SKM-1 treated with dmso at 0.1 percent for 144 hours (cell line): ENCODE measurements at regions not wholly inside any gene's neighbourhood (a gene's known extent, or its start where the extent isn't known, plus 50 kb on each side); places are given as distances from the start of the nearest gene placed in this dataset.
"Not testable (repeated sequence)": the region's sequence is repeated elsewhere in the genome, so short reads cannot be mapped to it uniquely, and the experiment has no call there.

Source experiments
- DNase-seq: peaks from one replicate; lab custom pipeline; 2025; ENCODE audit not compliant: unreplicated experiment; lab: John Stamatoyannopoulos, UW

DNA sequence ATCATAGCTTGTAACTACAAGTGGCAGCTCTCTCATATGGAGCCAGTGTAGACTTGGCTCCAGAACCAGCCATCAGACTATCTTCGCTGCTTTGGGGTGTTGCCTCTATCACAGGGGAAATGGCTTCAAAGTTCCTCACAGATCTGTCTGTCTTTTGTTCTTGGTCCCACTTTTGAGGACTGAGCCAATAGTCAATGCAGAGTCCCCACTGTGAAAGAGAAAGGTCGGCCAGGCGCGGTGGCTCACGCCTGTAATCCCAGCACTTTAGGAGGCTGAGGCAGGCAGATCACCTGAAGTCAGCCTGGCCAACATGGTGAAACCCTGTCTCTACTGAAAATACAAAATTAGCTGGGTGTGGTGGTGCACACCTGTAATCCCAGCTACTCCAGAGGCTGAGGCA is 86.9 kb upstream of the FZD7 start:
- not testable (repeated sequence) for DNase-seq

DNA sequence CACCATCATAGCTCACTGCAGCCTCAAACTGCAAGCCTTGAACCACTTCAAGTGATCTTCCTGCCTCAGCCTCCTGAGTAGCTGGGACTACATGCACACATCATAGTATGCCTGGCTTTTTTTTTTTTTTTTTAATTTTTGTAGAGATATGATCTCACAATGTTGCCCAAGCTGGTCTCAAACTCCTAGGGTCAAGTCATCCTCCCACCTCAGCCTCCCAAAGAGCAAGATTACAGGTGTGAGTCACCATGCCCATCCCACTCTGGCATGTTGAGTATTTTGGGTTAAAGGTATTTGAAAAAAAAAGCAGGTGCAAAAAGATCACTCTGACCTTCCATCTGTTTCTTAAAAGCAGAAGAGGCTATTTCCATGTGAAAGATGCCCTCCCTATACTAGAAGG is 86.4 kb upstream of the FZD7 start:
- DNase-seq: no peak

DNA sequence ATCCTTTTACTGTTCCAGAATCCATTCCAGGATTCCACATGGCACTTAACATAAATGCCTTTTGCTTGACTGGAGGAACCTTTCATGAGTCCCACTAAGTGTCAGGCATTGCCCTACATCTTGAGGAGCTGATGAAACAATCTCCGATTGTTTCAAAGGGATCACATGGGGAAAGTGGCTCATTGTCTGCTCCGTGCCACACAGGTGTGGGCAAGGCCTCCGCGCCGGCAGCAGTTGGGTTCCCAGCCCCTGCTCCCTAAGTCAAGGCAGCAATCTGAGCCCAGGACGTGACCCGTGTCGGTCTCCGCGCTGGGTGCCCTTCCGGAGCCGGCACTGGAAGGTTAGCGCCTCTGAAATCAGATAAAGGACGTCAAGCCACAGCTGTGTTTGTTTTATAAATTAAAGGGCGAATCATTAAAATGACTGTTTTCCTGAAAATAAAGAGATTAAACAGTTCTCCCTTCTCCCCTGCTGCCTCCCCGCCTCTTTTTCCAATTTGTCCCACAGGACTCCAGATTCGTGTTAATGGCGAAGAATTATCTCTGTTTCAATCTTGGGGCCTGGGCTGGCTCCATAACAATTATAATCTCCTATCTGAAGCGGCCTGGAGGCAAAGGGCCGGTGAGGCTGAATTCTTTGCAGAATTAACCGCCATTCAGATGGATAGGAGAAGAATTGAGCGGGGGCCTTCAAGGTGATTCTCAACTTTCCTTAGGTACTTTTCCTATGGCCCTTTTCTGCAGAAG is 84.3 kb upstream of the FZD7 start:
- no peak for DNase-seq

DNA sequence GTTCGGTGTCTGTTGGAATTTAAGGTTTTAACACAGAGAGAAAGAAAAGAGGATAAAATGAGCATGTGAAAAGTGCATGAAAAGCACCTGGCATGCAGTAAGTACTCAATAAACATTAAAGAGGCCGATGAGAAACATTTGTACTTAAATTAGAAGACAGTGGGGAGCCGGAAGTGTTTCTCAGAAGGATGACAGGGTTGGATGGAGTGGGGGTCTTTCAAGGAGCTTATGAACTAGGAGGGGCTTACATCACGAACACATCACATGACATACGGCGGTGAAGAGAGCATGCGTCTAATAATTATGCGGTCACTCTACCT is 83.8 kb upstream of the FZD7 start:
- no peak for DNase-seq

DNA sequence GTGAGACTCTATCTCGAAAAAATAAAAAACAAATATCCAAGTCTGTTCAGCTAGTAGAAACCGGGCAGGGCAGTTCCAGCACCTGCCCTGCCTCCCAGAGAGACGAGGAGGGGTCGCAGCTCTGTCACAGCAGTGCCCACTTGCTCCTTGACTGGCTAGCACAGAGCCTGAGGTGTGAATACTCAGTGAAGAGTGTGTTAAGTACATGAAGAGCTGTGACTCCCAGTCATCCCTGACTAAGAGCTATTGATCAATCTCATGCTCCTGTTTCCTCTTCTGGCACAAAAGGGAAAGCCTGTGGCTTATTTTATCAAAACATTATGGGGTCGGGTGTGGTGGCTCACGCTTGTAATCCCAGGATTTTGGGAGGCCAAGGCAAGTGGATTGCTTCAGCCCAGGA is 83.0 kb upstream of the FZD7 start:
- DNase-seq: no peak

DNA sequence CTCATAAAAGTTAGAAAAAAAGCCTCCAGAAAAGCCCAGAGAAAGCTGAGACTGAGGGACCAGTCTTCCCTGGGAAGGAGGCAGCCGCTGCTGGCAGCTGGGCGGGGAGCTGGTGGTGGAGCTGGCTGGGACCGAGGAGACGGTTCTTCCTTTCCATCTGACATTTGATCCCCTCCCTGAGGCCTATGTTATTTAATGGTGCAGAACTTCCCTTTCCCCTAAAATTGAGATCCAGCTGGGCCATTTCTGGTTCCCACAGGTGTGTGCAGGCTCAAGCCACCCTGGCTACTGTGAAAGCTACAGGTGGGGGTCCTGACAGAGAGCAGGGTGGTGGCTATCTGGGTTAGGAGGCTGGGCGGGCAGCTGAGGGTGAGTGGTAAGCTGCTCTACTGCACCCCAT is 81.5 kb upstream of the FZD7 start:
- DNase-seq: no peak

DNA sequence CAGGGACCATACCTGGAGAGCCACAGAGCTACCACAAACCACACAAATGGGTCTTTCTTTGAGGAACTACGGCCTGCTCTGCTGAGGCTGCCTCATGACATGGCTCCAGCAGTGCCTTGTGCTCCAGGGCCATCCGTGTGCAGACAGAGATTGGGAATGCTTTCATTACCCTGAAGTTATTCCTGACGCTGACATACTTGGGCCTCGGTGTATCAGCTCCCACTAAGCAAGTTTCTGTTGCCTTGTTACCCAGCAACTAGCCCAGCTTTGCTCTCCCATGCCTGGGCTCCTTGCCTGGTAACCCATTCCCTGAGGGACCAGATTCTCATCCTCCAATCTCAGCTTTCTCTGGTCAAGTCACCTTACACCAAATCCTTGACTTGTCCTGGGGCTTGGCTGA is 80.3 kb upstream of the FZD7 start:
- DNase-seq: no peak

DNA sequence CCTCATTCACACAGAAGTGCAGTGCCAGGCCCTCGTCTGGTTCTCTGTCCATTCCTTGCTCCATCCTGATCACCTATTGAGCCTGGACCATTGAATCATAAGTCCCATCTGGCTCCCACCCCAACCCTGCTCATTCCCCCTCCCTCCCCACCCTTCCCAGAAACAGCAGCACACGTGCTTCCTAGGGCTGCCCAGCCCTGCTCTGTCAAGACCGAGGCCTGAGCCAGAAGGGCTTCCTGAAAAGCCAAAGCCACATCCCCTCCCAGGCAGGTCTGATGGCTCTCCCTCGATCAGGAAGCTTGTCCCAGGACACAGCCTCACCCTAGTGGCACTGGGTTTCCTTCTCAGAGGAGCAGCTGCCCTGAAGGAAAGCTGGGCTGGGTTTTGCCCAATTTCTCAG is 79.8 kb upstream of the FZD7 start:
- no peak for DNase-seq

DNA sequence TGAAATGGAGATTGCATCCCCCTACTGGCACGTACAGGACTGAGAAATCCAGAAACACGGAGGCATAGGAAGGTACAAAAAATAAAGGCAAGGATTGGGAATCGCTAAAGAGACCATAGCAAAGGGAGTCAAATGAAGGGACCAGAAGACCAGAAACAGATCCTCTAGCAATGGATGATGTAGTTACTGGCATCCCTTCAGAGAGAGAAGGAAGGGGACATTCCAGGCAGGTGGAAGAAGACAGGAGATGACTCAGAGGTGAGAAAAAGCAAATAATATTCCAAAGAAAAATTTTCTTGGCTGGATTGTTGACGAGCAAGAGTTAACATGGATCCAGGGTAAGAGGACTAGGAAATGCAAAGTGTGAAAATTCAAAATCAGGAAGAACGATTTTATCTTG is 78.4 kb upstream of the FZD7 start:
- DNase-seq: no peak

DNA sequence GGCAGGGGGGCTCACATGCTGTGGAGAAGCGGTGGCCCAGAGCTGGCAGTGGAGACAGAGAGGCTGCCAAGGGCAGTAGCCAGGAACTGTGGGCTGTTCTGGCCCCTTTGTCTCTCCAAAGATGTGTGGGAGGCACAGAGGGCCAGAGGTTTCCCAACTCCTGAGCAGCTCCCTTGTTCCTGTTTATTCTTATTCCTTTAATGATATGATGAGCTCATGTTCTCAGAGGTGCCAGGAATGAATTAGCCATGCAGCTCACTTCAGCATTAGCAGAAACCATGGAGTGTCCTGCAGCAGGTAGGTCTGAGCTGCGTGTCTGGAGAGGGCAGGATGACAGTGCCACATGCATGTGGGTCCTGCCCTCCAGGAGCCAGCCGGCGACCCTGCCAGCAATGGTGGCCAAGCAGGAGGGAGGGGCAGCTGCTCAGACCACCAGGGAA is 77.9 kb upstream of the FZD7 start:
- DNase-seq: peak; percentile 14

DNA sequence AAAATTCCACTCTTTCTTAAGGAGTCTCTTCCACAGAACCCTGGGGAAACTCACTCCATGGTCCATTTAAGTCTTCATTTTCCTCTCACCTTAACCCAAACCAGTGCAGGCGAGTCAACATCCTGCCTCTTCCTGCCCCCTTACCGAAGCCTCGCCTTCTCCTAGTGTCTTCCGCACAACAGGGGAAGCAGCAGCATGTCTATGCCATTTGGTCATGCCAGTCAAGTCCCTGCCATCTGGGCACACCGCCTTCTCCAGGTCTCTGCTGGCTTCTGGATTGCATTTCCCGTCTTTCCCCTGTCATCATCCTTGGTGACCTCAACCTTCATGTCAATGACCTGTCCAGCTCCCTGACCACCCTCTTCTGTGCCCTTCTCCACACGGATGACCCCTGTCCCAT is 77.3 kb upstream of the FZD7 start:
- DNase-seq: no peak

DNA sequence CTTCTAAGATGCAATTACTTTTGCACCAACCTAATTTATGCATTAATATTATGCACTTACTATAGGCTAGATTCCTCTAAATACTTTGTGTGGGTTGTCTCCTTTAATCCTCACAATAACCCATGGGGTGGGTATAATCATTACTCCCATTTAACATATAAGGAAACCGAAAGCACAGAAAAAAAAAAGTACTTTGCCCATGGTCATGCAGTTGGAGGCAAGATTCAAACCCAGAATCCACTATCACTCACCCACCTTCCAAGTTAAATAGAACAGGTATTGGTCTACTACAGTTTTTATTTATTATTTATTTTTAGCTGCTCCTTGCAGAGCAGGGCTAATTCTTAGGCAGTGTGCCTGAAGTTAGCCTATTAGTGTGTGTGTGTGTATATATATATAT is 76.6 kb upstream of the FZD7 start:
- no peak for DNase-seq

DNA sequence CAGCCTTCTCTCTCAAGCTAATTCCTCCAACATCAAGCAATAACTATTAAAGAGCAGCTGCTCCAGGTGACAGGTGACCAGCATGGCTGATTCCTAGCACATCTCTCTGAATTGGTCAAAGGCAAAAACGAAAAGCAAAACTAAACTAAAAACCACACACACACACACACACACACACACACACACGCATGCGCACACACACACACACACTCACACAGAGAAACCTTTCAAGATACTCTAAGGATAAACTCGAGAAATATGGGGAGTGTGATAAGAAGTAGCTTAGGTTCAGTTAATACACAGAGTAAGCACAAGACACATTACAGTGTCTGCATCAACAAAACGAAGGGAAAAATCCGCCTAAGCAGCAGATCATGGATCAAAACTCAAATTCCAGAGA is 74.5 kb upstream of the FZD7 start:
- DNase-seq: no peak

DNA sequence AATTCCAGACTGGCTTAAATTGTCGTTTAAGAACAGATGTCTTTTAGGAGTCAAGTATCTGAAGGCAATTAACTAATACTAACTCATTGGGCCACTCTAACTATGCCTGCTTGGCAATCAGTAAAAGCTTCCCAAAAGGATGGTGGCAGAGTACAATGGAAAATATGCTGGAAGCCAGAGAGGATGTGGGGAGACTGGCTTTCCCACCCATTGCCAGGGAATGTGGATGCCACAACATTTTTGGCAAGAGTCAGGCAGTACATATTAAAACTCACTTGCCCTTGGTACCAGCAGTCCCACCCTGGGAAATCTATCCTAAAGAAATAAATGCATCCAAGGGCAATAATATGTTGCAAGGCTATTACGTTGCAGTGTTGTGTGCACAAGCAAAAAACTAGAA is 74.0 kb upstream of the FZD7 start:
- DNase-seq: no peak

DNA sequence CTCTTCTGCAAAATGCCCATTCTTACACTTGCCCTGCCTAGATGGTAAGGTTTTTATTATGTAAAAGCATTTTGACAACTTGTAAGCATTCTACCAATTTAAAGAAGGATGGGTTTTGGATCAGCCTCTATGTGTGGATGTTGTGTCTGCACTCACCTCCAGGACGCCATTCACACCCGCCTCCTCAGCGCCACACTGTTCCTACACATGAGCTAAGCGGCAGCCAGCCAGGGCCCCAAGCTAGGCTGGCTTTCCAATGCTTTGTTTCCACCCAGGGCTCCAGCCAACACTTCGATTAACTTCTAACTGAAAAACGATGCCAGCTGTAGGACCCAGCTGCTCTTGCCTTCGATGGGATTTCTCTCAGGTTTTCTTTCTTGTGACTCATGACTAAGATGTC is 73.3 kb upstream of the FZD7 start:
- DNase-seq: no peak

DNA sequence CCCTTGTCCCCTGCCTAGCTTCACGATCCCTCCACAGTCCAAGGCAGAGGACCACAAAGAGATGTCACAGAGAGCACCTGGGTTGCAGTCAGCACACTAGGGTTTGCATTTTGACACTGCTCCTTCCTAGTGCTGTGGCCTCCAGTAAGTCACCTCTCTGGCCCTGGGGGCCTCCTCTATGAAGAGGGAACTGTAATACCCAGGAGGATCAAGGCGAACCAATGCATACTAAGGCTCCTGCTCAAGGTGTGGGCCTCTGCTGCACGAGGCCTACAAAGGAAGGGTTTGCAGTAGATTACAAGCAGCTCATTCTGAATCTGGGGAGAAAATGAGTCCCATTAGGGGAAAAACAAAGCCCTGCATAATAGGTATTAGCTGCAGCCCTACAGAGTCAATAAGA is 72.3 kb upstream of the FZD7 start:
- DNase-seq: no peak

DNA sequence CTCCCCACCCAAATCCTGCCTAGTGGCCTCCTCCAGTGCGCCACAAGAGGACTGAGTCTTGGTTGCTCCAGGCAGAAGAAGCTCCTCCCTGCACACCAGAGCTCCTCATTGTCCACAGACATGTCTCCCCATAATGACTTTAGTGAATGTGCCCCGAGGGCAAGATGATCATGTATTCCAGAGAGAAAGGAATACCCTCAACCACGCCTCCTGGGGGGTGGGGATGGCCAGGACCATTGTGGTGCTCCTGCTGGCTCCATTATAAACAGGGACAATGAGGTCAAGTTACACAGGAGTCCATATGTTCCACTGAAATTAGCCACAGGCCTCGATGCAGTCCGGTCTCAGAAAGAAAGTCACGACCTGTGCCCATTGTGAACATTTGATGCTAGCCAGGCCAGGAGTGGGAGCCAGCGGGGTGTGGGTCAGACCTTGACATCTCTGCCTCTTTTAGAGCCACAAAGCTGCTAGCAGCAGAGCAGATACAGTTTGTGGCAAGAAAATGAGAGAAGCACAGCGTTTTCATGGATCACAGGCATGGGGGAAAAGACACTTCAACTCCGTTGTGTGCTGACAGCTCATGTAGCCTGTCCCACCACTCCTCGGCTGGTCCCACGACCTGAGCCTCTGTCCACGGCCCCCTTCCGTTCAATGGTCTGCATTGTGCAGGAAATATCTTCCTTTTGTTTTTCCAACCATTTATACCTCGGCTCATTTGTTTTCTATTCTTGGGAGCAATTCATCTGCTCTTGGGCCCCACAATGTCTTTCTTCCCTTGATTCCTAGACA is 70.7 kb upstream of the FZD7 start:
- no peak for DNase-seq

DNA sequence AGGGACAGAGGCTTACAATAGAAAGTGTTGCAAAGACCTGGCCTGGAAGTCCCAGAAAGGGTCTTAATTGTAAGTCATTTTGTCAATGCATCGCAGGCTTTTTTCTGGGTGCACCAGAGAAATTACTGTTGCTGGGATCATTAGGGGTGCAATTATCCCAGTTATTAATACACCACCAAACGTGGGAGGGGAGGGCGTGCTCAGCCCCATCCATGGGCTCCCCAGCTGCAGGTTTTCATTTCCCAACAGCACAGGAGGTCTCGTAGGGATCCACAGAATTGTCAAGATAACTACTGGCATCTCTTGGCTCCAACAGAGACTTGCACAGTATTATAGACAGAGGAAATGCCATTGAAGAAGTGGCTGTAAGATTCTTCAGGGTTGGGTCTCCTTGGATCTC is 69.6 kb upstream of the FZD7 start:
- DNase-seq: no peak

DNA sequence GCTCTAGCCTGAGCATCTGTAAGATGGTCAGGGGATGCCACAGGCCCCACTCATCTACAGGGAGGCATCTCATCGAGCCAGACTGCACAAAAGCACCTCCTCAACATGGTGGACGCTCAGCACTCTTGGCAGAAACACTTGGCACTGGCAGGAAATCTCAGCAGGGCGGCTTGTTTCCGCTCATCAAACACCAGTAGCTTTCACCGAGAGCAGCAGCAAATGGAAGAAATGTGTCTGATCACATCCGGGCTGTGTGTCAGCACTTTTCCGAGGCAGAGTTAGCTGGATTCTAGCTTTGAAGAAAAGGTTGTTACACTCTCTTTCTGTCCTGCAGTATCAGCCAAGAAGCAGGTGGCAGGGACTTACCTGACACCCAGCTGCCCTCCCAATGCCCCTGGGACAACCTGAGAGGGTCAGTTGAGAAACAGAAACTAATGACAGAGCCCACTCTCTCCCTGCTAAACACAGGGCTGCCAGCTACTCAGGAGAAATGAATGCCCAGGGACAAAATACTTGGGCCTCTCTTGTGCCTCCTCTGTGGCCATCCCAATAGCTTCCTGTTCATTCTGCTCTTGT is 68.9 kb upstream of the FZD7 start:
- no peak for DNase-seq

DNA sequence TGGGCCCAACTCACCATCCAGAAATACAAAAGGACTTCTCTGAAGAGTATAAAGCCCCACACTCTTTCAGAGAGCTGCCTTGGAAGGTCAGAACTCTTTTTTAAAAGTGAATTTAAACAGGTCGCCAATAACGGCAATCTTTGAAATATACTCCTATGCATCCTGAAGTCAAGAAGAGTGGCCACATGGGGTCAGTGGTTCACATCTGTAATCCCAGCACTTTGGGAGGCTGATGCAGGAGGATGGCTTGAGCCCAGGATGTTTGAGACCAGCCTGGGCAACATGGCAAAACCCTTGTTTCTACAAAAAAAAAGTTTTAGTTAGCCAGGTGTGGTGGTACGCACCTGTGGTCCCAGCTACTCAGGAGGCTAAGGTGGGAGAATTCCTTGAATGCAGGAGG is 68.1 kb upstream of the FZD7 start:
- DNase-seq: no peak

DNA sequence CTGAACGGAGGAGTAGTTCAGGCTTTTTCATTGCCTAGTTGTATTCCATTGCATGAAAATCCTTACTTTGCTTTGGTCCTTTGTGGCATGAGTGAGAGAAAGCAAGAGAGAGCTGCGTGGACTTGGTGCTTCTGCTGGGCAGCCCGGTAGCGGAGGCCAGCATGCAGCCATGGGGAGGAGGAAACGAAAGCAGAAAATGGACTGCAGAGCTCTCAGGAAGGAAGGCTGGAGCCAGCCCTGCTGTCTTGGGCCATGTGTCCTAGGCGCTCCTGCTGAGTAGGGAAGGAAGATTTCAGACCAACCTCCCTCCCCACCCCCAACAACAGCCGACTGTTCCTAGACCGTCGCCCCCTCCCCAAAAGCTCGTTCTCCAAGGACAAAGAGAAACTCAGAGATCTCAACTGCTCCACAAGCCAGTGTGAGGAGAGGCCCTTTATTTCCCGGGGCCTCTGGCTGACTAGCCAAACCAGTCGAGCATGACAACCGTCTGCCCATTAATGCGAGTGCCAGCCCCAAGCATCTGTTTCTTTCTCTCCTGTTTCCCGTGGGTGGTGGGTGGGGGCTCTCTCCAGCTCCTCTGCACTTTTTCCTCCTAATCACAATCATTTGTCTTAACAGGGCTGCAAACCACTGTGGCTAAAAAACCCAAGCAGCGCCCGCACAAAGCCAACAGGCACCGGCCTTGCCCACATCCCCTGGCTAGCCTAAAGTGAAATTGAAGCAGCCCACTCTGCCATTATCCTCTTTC is 66.8 kb upstream of the FZD7 start:
- no peak for DNase-seq

DNA sequence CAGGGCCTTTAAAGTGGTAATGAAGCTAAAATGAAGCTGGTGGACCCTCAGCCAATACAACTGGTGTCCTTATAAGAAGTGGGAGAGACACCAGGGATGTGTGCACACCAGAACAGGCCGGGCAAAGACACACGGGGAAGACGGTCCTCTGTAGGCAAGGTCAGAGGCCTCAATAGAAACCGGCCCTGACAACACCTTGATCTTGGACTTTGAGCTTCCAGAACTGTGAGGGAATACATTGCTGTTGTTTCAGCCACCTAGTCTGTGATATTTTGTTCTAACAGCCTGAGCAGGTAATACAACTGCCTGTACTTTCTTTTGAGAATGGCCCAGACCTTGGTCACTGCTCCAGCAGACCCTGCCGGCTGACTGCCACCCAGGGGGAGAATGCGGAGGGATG is 65.6 kb upstream of the FZD7 start:
- no peak for DNase-seq
